Brain microvascular endothelial cell (primary cell): ENCODE measurements at regions not wholly inside any gene's neighbourhood (a gene's known extent, or its start where the extent isn't known, plus 50 kb on each side); places are given as distances from the start of the nearest gene placed in this dataset.
"Not testable (repeated sequence)": the region's sequence is repeated elsewhere in the genome, so short reads cannot be mapped to it uniquely, and the experiment has no call there.

Experiments
- DNase-seq: peaks from one replicate; pipeline ENCODE4 v3.0.0-alpha.2; 2020
- H3K27ac ChIP-seq: fragments of 250-450 bp; sonication (Bioruptor Pico); 2 replicates; pipeline ENCODE4 v1.5.1; 2020; ENCODE audit warnings: mild to moderate bottlenecking, moderate library complexity
- H3K27me3 ChIP-seq: fragments of 250-450 bp; sonication (Bioruptor Pico); replicated peaks from 2 replicates; pipeline ENCODE4 v1.5.1; 2020; ENCODE audit warnings: mild to moderate bottlenecking
- H3K36me3 ChIP-seq: fragments of 250-450 bp; sonication (Bioruptor Pico); replicated peaks from 2 replicates; pipeline ENCODE4 v1.5.1; 2020; ENCODE audit warnings: mild to moderate bottlenecking
- H3K4me3 ChIP-seq: 2 replicates; pipeline ENCODE4 v1.5.1; 2011; ENCODE audit warnings: low read depth, mild to moderate bottlenecking, control low read depth, low read length, moderate library complexity
- in situ Hi-C: cut with HindIII; loops from 2 replicates; pipeline ENCODE4 v1.10.0; 2017; ENCODE audit warnings: low sequenced_read_pairs, low pct_ligation_motif_present
- TF ChIP-seq, protein P1 (sequence below): IDR thresholded peaks from 2 replicates; pipeline ENCODE4 v1.5.1; 2011; ENCODE audit warnings: low read depth, mild to moderate bottlenecking, moderate library complexity, low read length, control low read depth, inconsistent platforms; ENCODE audit errors: missing control alignments

DNA sequence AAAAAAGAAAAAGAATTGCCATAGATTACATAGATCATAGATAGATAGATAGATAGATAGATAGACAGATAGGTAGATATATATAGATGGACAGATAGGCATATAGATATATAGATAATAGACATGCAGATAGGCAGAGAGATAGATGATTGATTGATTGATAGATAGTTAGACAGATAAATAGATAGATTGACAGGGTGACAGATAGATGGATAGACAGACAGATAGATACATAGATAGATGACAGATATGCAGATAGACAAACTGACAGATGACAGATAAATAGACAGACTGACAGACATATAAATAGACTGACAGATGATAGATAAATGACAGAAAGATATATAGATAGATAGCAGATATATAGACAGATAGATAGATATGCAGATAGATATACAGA lies 474.0 kb downstream of the IRS2 start:
- in situ Hi-C loops, result no loop called here
- Histone ChIP-seq H3K36me3 (no peaks in the 10 kb centered on the region), H3K27ac (no peak overlapping the region), H3K27me3 (no peaks in the 10 kb centered on the region), H3K4me3 (no peak overlapping the region)
- TF ChIP-seq, protein P1, sequence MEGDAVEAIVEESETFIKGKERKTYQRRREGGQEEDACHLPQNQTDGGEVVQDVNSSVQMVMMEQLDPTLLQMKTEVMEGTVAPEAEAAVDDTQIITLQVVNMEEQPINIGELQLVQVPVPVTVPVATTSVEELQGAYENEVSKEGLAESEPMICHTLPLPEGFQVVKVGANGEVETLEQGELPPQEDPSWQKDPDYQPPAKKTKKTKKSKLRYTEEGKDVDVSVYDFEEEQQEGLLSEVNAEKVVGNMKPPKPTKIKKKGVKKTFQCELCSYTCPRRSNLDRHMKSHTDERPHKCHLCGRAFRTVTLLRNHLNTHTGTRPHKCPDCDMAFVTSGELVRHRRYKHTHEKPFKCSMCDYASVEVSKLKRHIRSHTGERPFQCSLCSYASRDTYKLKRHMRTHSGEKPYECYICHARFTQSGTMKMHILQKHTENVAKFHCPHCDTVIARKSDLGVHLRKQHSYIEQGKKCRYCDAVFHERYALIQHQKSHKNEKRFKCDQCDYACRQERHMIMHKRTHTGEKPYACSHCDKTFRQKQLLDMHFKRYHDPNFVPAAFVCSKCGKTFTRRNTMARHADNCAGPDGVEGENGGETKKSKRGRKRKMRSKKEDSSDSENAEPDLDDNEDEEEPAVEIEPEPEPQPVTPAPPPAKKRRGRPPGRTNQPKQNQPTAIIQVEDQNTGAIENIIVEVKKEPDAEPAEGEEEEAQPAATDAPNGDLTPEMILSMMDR, result no peak
- DNase-seq, result no peak

DNA sequence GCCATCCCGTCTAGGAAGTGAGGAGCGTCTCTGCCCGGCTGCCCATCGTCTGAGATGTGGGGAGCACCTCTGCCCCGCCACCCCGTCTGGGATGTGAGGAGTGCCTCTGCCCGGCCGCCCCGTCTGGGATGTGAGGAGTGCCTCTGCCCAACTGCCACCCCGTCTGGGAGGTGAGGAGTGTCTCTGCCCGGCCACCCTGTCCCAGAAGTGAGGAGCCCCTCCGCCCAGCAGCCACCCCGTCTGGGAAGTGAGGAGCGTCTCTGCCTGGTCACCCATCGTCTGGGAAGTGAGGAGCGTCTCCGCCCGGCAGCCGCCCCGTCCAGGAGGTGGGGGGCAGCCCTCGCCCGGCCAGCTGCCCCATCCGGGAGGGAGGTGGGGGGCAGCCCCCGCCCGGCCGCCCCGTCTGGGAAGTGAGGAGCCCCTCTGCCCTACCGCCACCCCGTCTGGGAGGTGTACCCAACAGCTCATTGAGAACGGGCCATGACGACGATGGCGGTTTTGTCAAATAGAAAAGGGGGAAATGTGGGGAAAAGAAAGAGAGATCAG lies 474.9 kb downstream of the IRS2 start:
- in situ Hi-C loops, H3K27me3 ChIP-seq, H3K27ac ChIP-seq, DNase-seq, H3K36me3 ChIP-seq, H3K4me3 ChIP-seq: not testable (repeated sequence)

GRCh38 chr13:109309625-109310363 lies 476.6 kb downstream of the IRS2 start:
- in situ Hi-C loops, result no loop called here
- Histone ChIP-seq H3K4me3 (no peak overlapping the region), H3K36me3 (no peaks in the 10 kb centered on the region), H3K27ac (no peak overlapping the region), H3K27me3 (no peaks in the 10 kb centered on the region)
- TF ChIP-seq, protein P1, result no peak
- DNase-seq, result no peak

DNA sequence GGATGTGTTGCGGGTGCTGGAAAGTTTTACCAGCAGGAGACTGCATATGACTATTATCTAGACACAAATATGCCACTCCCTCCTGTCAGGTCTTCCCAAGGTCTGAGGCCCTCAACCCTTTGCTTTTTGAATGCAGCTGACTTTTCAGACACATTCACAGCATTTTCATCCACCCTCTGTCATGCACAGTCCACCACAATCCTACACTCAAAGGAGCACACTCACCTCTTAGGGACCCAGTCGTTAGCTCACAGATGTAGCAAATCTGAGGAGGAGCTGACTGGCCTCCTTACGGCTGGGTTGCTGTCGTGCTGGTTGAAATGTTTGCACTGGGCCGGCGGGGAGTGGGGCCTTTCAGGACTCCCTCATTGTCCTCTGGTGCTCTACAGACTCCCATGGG lies 479.4 kb downstream of the IRS2 start:
- in situ Hi-C loops, result no loop called here
- Histone ChIP-seq H3K27me3 (no peaks in the 10 kb centered on the region), H3K4me3 (no peak overlapping the region), H3K36me3 (no peaks in the 10 kb centered on the region), H3K27ac (no peak overlapping the region)
- no peak for DNase-seq
- TF ChIP-seq, protein P1, result no peak

- in situ Hi-C loops, result no loop called here
- no peaks in the 10 kb centered on the region for H3K27me3 ChIP-seq
- H3K27ac ChIP-seq, result no peak overlapping the region
- H3K4me3 ChIP-seq, result no peak overlapping the region
- H3K36me3 ChIP-seq, result no peaks in the 10 kb centered on the region
- TF ChIP-seq, protein P1, result no peak
- no peak for DNase-seq
Measured at GRCh38 chr13:109301726-109302125, 484.7 kb downstream of the IRS2 start.

DNA sequence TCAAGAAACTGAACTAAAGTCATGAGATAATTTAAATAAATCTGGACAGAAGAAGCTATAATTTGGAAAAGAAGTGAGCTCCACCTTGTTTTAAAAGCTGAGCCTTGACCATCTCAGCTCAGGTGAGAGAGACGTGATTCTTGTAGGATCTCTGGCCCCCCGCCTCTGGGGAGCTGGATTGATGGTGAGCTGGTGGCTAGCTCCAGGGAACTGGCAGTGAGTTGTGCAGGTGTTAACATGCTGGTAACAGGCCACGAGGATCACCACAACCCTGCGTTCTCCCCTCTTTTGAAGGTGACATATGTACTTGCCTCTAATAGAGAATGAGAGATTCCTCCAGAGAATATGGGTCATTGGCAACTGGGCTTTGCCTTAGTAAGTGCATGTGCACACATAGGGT lies 485.1 kb downstream of the IRS2 start:
- in situ Hi-C loops, result no loop called here
- Histone ChIP-seq H3K4me3 (no peak overlapping the region), H3K36me3 (no peaks in the 10 kb centered on the region), H3K27ac (no peak overlapping the region), H3K27me3 (no peaks in the 10 kb centered on the region)
- TF ChIP-seq, protein P1, result no peak
- DNase-seq, result no peak
